Transverse colon (tissue), 4 donors: ENCODE measurements at regions not wholly inside any gene's neighbourhood (a gene's known extent, or its start where the extent isn't known, plus 50 kb on each side); places are given as distances from the start of the nearest gene placed in this dataset.

Source experiments
- DNase-seq: peaks from one replicate; pipeline ENCODE4 v3.0.0-alpha.2; 2019
- H3K27ac ChIP-seq, 4 donors: fragments of 200-600 bp; sonication (generic); 2 replicates each; pipeline ENCODE4 v1.5.1; 2016 to 2018; ENCODE audit warnings: inconsistent platforms in 4 of 4
- H3K27me3 ChIP-seq: fragments of 200-600 bp; sonication (generic); 2 replicates; pipeline ENCODE4 v1.5.1; 2017; ENCODE audit warnings: inconsistent platforms
- H3K36me3 ChIP-seq, 4 donors: fragments of 200-600 bp; sonication (generic); 2 replicates each; pipeline ENCODE4 v1.5.1; 2017 to 2019; ENCODE audit warnings: inconsistent platforms in 4 of 4
- H3K4me1 ChIP-seq, 4 donors: fragments of 200-600 bp; sonication (generic); 2 replicates each; pipeline ENCODE4 v1.5.1; 2017 to 2020; ENCODE audit warnings: inconsistent platforms in 4 of 4
- H3K4me3 ChIP-seq, 4 donors: fragments of 200-600 bp; sonication (generic); 1 replicate in 1 of 4; 2 replicates in 3 of 4; pipeline versions ENCODE4 v1.5.1 to v1.6.1; 2017 to 2019; ENCODE audit warnings: inconsistent platforms in 4 of 4
- H3K9me3 ChIP-seq, 2 donors: fragments of 200-600 bp; sonication (generic); 2 replicates each; pipeline ENCODE4 v1.5.1; 2017 to 2019; ENCODE audit warnings: inconsistent platforms in 2 of 2
- CTCF ChIP-seq, 5 experiments: fragments of 200-600 bp in 3 of 5; fragments of 450-650 bp in 2 of 5; sonication (generic) in 3 of 5; IDR thresholded peaks; 1 replicate in 2 of 5; 2 replicates in 3 of 5; pipeline ENCODE4 v1.5.1; 2016 to 2017; ENCODE audit warnings: antibody characterized with exemption in 5 of 5, inconsistent platforms in 3 of 5, mild to moderate bottlenecking in 2 of 5, moderate library complexity in 1 of 5
- EP300 ChIP-seq: sonication (generic); formaldehyde crosslinking; IDR thresholded peaks from one replicate; pipeline ENCODE4 v1.6.1; 2017; ENCODE audit warnings: antibody characterized with exemption, low read depth
- POLR2A ChIP-seq: fragments of 450-650 bp; IDR thresholded peaks from one replicate; pipeline ENCODE4 v1.6.1; 2016; ENCODE audit warnings: antibody characterized with exemption, mild to moderate bottlenecking, moderate library complexity
- POLR2AphosphoS5 ChIP-seq, 3 donors: sonication (generic); formaldehyde crosslinking; IDR thresholded peaks; one replicate each; pipeline ENCODE4 v1.6.1; 2016; ENCODE audit warnings: antibody characterized with exemption in 3 of 3
- WGBS, 2 donors: methylation state at CpG; one replicate each; pipeline ENCODE4 v1.1.5; 2018; ENCODE audit warnings: low coverage in 1 of 2; 5-methylcytosine and 5-hydroxymethylcytosine counted together
- in situ Hi-C, 4 donors: fragments of 200-750 bp; cut with MboI; loops; one replicate each; pipeline versions ENCODE4 v1.15.0 to v1.15.1; 2017; ENCODE audit warnings: low sequenced_read_pairs in 3 of 4, low pct_ligation_motif_present in 1 of 4, low pct_unique_long_range_greater_than_20kb in 1 of 4
- intact Hi-C: fragments of 100-400 bp; cut with DNase I; formaldehyde crosslinking; loops from one replicate; pipeline ENCODE4 v1.15.1; 2023; ENCODE audit warnings: low total_unique reads

GRCh38 chr6:147061252-147061651, 143.0 kb upstream of the STXBP5 start:
- no peak for DNase-seq
- Histone ChIP-seq H3K36me3 (no peaks in the 10 kb centered on the region), H3K27me3 (no peaks in the 10 kb centered on the region), H3K9me3 (no peaks in the 10 kb centered on the region), H3K4me3 (no peak overlapping the region), H3K4me1 (peaks cover 0 to 3% (median 0%) of the 10 kb centered on the region in 4 donors), H3K27ac (no peak overlapping the region)
- intact Hi-C loops, result no loop called here
- TF ChIP-seq EP300, result no peak
- TF ChIP-seq POLR2AphosphoS5 (IDR thresholded peaks at IDR 0.05), result no peak
- no peak for TF ChIP-seq CTCF (IDR thresholded peaks at IDR 0.05)
- TF ChIP-seq POLR2A, result no peak
- WGBS, 2 donors, result 88 to 93% methylated on average over 1 of the region's 1 CpG
- in situ Hi-C loops, result no loop called here

- in situ Hi-C loops, result no loop called here
Measured at GRCh38 chr6:147063469-147064031, 140.7 kb upstream of the STXBP5 start.

GRCh38 chr6:147065786-147066185, 138.4 kb upstream of the STXBP5 start:
- H3K4me3 ChIP-seq, result no peak overlapping the region
- WGBS, 2 donors, result 46 to 53% methylated on average over 4 to 5 of the region's 5 CpGs
- no peaks in the 10 kb centered on the region for H3K27me3 ChIP-seq
- peak overlapping the region in 2 of 4 donors; percentile 5 to 35 for H3K27ac ChIP-seq
- intact Hi-C loops (no loop called here), in situ Hi-C loops (no loop called here)
- H3K4me1 ChIP-seq, result peaks cover 0 to 6% (median 0%) of the 10 kb centered on the region in 4 donors
- H3K36me3 ChIP-seq, result no peaks in the 10 kb centered on the region
- TF ChIP-seq CTCF (IDR thresholded peaks at IDR 0.05) (no peak), EP300 (no peak), POLR2A (no peak), POLR2AphosphoS5 (IDR thresholded peaks at IDR 0.05) (peak in 1 of 3 donors; percentile 12)
- peaks cover 0 to 7% of the 10 kb centered on the region in 2 donors for H3K9me3 ChIP-seq
- DNase-seq, result peak; percentile 20

More at GRCh38 chr6:147063469-147064031, 140.7 kb upstream of the STXBP5 start:
- Histone ChIP-seq H3K9me3 (no peaks in the 10 kb centered on the region), H3K4me3 (no peak overlapping the region), H3K4me1 (peaks cover 0 to 6% (median 0%) of the 10 kb centered on the region in 4 donors), H3K27ac (no peak overlapping the region), H3K36me3 (no peaks in the 10 kb centered on the region), H3K27me3 (no peaks in the 10 kb centered on the region)
- intact Hi-C loops, result no loop called here
- no peak for TF ChIP-seq POLR2AphosphoS5 (IDR thresholded peaks at IDR 0.05)
- no peak for TF ChIP-seq EP300
- no peak for TF ChIP-seq POLR2A
- no peak for TF ChIP-seq CTCF (IDR thresholded peaks at IDR 0.05)
- DNase-seq, result no peak
- WGBS, 2 donors, result 92 to 100% methylated on average over 1 of the region's 1 CpG

GRCh38 chr6:147067184-147067583, 137.0 kb upstream of the STXBP5 start:
- in situ Hi-C loops, result no loop called here

More at GRCh38 chr6:147067184-147067583, 137.0 kb upstream of the STXBP5 start:
- DNase-seq, result no peak
- no peak for TF ChIP-seq EP300
- no peak for TF ChIP-seq POLR2AphosphoS5 (IDR thresholded peaks at IDR 0.05)
- no peak for TF ChIP-seq CTCF (IDR thresholded peaks at IDR 0.05)
- TF ChIP-seq POLR2A, result no peak
- Histone ChIP-seq H3K4me3 (no peak overlapping the region), H3K9me3 (peaks cover 0 to 7% of the 10 kb centered on the region in 2 donors), H3K4me1 (peaks cover 0 to 6% (median 0%) of the 10 kb centered on the region in 4 donors), H3K36me3 (no peaks in the 10 kb centered on the region), H3K27ac (no peak overlapping the region), H3K27me3 (no peaks in the 10 kb centered on the region)
- WGBS, 2 donors, result 93% methylated on average over 5 of the region's 5 CpGs; no CpG with 5 or more reads in 1 of the 2 donors
- intact Hi-C loops, result no loop called here
